RWPE1 (cell line): ENCODE measurements at regions not wholly inside any gene's neighbourhood (a gene's known extent, or its start where the extent isn't known, plus 50 kb on each side); places are given as distances from the start of the nearest gene placed in this dataset.

Source experiments
- CTCF ChIA-PET: fragments of 350-600 bp; sonication (Branson Sonifier 250); formaldehyde crosslinking; extraction: SDS; loops from one replicate; lab custom pipeline; 2021; lab: Yijun Ruan, JAX
- POLR2A ChIA-PET: fragments of 400-600 bp; formaldehyde crosslinking; extraction: SDS; loops from one replicate; lab custom pipeline; 2020; ENCODE audit warnings: antibody characterized with exemption; ENCODE audit not compliant: low non-redundant PET; lab: Yijun Ruan, JAX
- DNase-seq: peaks from one replicate; pipeline ENCODE4 v3.0.0; 2012; ENCODE audit warnings: low spot score
- H3K27ac ChIP-seq: fragments of 450-650 bp; 2 replicates; pipeline ENCODE4 v1.5.1; 2017
- CTCF ChIP-seq: fragments of 450-650 bp; conservative IDR thresholded peaks from 2 replicates; pipeline ENCODE4 v1.5.1; 2017; ENCODE audit warnings: low read depth, mild to moderate bottlenecking

GRCh38 chr9:78491402-78491801 is 194.5 kb downstream of the PSAT1 start:
- CTCF ChIA-PET = interaction anchor here (0.9 kb wide), 1 partner anchor 52 kb away, joined by 5 read pairs; no protein-coding TSS in a partner anchor
- TF ChIP-seq CTCF = no peak
- no peak for DNase-seq
- POLR2A ChIA-PET = no interaction called here
- no peak overlapping the region for H3K27ac ChIP-seq

GRCh38 chr9:78493166-78493742 is 196.3 kb downstream of the PSAT1 start:
- TF ChIP-seq CTCF = no peak
- POLR2A ChIA-PET = no interaction called here
- H3K27ac ChIP-seq = no peak overlapping the region
- CTCF ChIA-PET = no interaction called here
- DNase-seq = no peak

- DNase-seq = no peak
- ChIA-PET CTCF (interaction anchor here (0.6 kb wide), 1 partner anchor 410 kb away, joined by 3 read pairs; no protein-coding TSS in a partner anchor), POLR2A (no interaction called here)
- TF ChIP-seq CTCF = no peak
- H3K27ac ChIP-seq = no peak overlapping the region
Measured at GRCh38 chr9:78502566-78502965, 205.6 kb downstream of the PSAT1 start.

- no peak overlapping the region for H3K27ac ChIP-seq
- DNase-seq = no peak
- no peak for TF ChIP-seq CTCF
- CTCF ChIA-PET = interaction anchor here (0.6 to 0.8 kb wide), 3 partner anchors 21 to 143 kb away, joined by 3 to 5 read pairs (median 3); no protein-coding TSS in a partner anchor
- POLR2A ChIA-PET = no interaction called here
Measured at GRCh38 chr9:78505546-78505945, 208.6 kb downstream of the PSAT1 start.

- TF ChIP-seq CTCF = no peak
- no peak overlapping the region for H3K27ac ChIP-seq
- ChIA-PET POLR2A (no interaction called here), CTCF (no interaction called here)
- DNase-seq = no peak
Measured at GRCh38 chr9:78507037-78507436, 210.1 kb downstream of the PSAT1 start.

- ChIA-PET CTCF (interaction anchor here (0.6 kb wide), 1 partner anchor 232 kb away, joined by 3 read pairs; no protein-coding TSS in a partner anchor), POLR2A (no interaction called here)
- TF ChIP-seq CTCF = no peak
- DNase-seq = no peak
- H3K27ac ChIP-seq = no peak overlapping the region
Measured at GRCh38 chr9:78510035-78510434, 213.1 kb downstream of the PSAT1 start.
